GM23338 (cell line): ENCODE measurements at regions not wholly inside any gene's neighbourhood (a gene's known extent, or its start where the extent isn't known, plus 50 kb on each side); places are given as distances from the start of the nearest gene placed in this dataset.
A peak's percentile ranks its signal among the peaks of the same experiment; 100 is the strongest.

Source experiments
- ATAC-seq: fragments of 200-7000 bp; cut with Tn5 transposase; 3 replicates; pipeline ENCODE4 v1.9.1; 2020
- DNase-seq: peaks from one replicate; pipeline ENCODE4 v3.0.0-alpha.2; 2015; ENCODE audit warnings: low spot score
- H2AFZ ChIP-seq: fragments of 200-600 bp; sonication (generic); 2 replicates; pipeline ENCODE4 v1.8.0; 2016; ENCODE audit warnings: antibody characterized with exemption, mild to moderate bottlenecking, moderate library complexity
- H3F3A ChIP-seq: fragments of 200-600 bp; sonication (generic); replicated peaks from 2 replicates; pipeline ENCODE4 v1.8.0; 2017; ENCODE audit warnings: antibody characterized with exemption, mixed run types, low read depth
- H3K27ac ChIP-seq: fragments of 200-600 bp; sonication (generic); 2 replicates; pipeline ENCODE4 v1.6.1; 2016; ENCODE audit warnings: low read depth
- H3K27me3 ChIP-seq: fragments of 200-600 bp; sonication (generic); 2 replicates; pipeline ENCODE4 v1.8.0; 2016; ENCODE audit warnings: mild to moderate bottlenecking, mixed run types, moderate library complexity; ENCODE audit not compliant: insufficient read depth
- H3K36me3 ChIP-seq: fragments of 200-600 bp; sonication (generic); 2 replicates; pipeline ENCODE4 v1.8.0; 2016; ENCODE audit warnings: mild to moderate bottlenecking; ENCODE audit not compliant: insufficient read depth
- H3K4me1 ChIP-seq: fragments of 200-600 bp; sonication (generic); 2 replicates; pipeline ENCODE4 v1.8.0; 2016; ENCODE audit warnings: mild to moderate bottlenecking, moderate library complexity; ENCODE audit not compliant: insufficient read depth
- H3K4me2 ChIP-seq: fragments of 200-600 bp; sonication (generic); 2 replicates; pipeline ENCODE4 v1.7.1; 2017; ENCODE audit warnings: mixed run types
- H3K4me3 ChIP-seq: fragments of 200-600 bp; sonication (generic); 2 replicates; pipeline ENCODE4 v1.6.1; 2016; ENCODE audit warnings: mixed run types
- H3K79me2 ChIP-seq: fragments of 200-600 bp; sonication (generic); replicated peaks from 2 replicates; pipeline ENCODE4 v1.8.0; 2017; ENCODE audit warnings: mild to moderate bottlenecking; ENCODE audit not compliant: insufficient read depth
- H3K9me2 ChIP-seq: fragments of 200-600 bp; sonication (generic); 2 replicates; pipeline ENCODE4 v1.8.0; 2017; ENCODE audit not compliant: insufficient read depth
- H4K20me1 ChIP-seq: fragments of 200-600 bp; sonication (generic); replicated peaks from 2 replicates; pipeline ENCODE4 v1.8.0; 2017; ENCODE audit warnings: mild to moderate bottlenecking; ENCODE audit not compliant: insufficient read depth
- H3K27ac Mint-ChIP-seq: 2 replicates; pipeline ENCODE4 v1.8.0; 2020; ENCODE audit warnings: inconsistent platforms, mild to moderate bottlenecking, moderate library complexity, mixed read lengths
- H3K27me3 Mint-ChIP-seq: 3 replicates; pipeline ENCODE4 v1.8.0; 2022; ENCODE audit warnings: low read depth, mild to moderate bottlenecking, moderate library complexity, mixed read lengths, inconsistent platforms; ENCODE audit not compliant: insufficient read depth, poor library complexity
- H3K36me3 Mint-ChIP-seq: 3 replicates; pipeline ENCODE4 v1.8.0; 2021; ENCODE audit warnings: low read depth, mild to moderate bottlenecking, inconsistent platforms, moderate library complexity, mixed read lengths
- H3K4me1 Mint-ChIP-seq: 3 replicates; pipeline ENCODE4 v1.8.0; 2020; ENCODE audit warnings: mild to moderate bottlenecking, inconsistent platforms, mixed read lengths
- H3K4me3 Mint-ChIP-seq: 3 replicates; pipeline ENCODE4 v1.8.0; 2021; ENCODE audit warnings: moderate library complexity, mild to moderate bottlenecking, inconsistent platforms, mixed read lengths
- H3K9me3 Mint-ChIP-seq: 3 replicates; pipeline ENCODE4 v1.8.0; 2020; ENCODE audit warnings: moderate library complexity, mild to moderate bottlenecking, inconsistent platforms, mixed read lengths
- CREB1 ChIP-seq: fragments of 250-450 bp; sonication (Bioruptor Pico); IDR thresholded peaks from 2 replicates; pipeline ENCODE4 v1.5.0; 2020; ENCODE audit warnings: low read depth, mild to moderate bottlenecking, moderate library complexity
- CTCF ChIP-seq, 2 experiments: fragments of 200-600 bp in 1 of 2; sonication (generic) in 1 of 2; conservative IDR thresholded peaks; 2 replicates each; pipeline versions ENCODE4 v1.5.1 to v1.6.1; 2016 to 2017; ENCODE audit warnings: antibody characterized with exemption in 2 of 2, low read depth in 2 of 2, mild to moderate bottlenecking in 2 of 2, moderate library complexity in 1 of 2
- ETS1 ChIP-seq: IDR thresholded peaks from 2 replicates; pipeline ENCODE4 v1.6.1; 2016; ENCODE audit warnings: antibody characterized with exemption
- EZH2 ChIP-seq: fragments of 200-600 bp; sonication (generic); IDR thresholded peaks from one replicate; pipeline ENCODE4 v1.8.0; 2017; ENCODE audit warnings: antibody characterized with exemption, mild to moderate bottlenecking, low read depth; ENCODE audit not compliant: unreplicated experiment
- EZH2phosphoT487 ChIP-seq: fragments of 200-600 bp; sonication (generic); IDR thresholded peaks from one replicate; pipeline ENCODE4 v1.8.1; 2018; ENCODE audit warnings: antibody characterized with exemption; ENCODE audit not compliant: unreplicated experiment
- JUNB ChIP-seq: IDR thresholded peaks from one replicate; pipeline ENCODE4 v1.6.1; 2016; ENCODE audit warnings: antibody characterized with exemption; ENCODE audit not compliant: unreplicated experiment
- NANOG ChIP-seq: IDR thresholded peaks from 2 replicates; pipeline ENCODE4 v1.6.1; 2016; ENCODE audit warnings: antibody characterized with exemption, borderline replicate concordance
- POLR2AphosphoS5 ChIP-seq: IDR thresholded peaks from 2 replicates; pipeline ENCODE4 v1.6.1; 2016; ENCODE audit warnings: antibody characterized with exemption, low read depth
- STAT1 ChIP-seq: IDR thresholded peaks from one replicate; pipeline ENCODE4 v1.6.1; 2016; ENCODE audit warnings: antibody characterized with exemption; ENCODE audit not compliant: unreplicated experiment
- ZNF114 ChIP-seq: fragments of 250-450 bp; sonication (Bioruptor Pico); IDR thresholded peaks from 2 replicates; pipeline ENCODE4 v1.5.0; 2020; ENCODE audit warnings: mild to moderate bottlenecking, moderate library complexity
- ZNF331 ChIP-seq: fragments of 250-450 bp; sonication (Bioruptor Pico); IDR thresholded peaks from 2 replicates; pipeline ENCODE4 v1.5.0; 2020; ENCODE audit warnings: low read depth, mild to moderate bottlenecking, moderate library complexity
- ZNF462 ChIP-seq: fragments of 250-450 bp; sonication (Bioruptor Pico); IDR thresholded peaks from 2 replicates; pipeline ENCODE4 v1.5.0; 2020; ENCODE audit warnings: mild to moderate bottlenecking, moderate library complexity
- TF ChIP-seq, protein P1 (sequence below): IDR thresholded peaks from one replicate; pipeline ENCODE4 v1.6.1; 2018; ENCODE audit warnings: antibody characterized with exemption; ENCODE audit not compliant: unreplicated experiment

GRCh38 chr5:164470312-164470711 is 964.9 kb downstream of the MAT2B start:
- ATAC-seq: no peak

More at GRCh38 chr5:164470312-164470711, 964.9 kb downstream of the MAT2B start:
- Histone ChIP-seq H3K27me3 (no peaks in the 10 kb centered on the region), H3K4me2 (no peak overlapping the region), H3K9me2 (no peaks in the 10 kb centered on the region), H2AFZ (no peak overlapping the region; the same call in 1 of the 2 replicates), H3K27ac (no peak overlapping the region), H3F3A (no peaks in the 10 kb centered on the region), H3K36me3 (no peaks in the 10 kb centered on the region), H3K4me1 (no peaks in the 10 kb centered on the region; the same call in none of the 2 replicates), H3K4me3 (no peak overlapping the region), H3K79me2 (no peaks in the 10 kb centered on the region), H4K20me1 (no peaks in the 10 kb centered on the region)
- H3K36me3 Mint-ChIP-seq: peaks cover 5% of the 10 kb centered on the region; the same call in 2 of the 3 replicates
- peak; percentile 11 for DNase-seq
- H3K27me3 Mint-ChIP-seq: no peaks in the 10 kb centered on the region
- TF ChIP-seq JUNB: no peak
- no peak for TF ChIP-seq POLR2AphosphoS5
- TF ChIP-seq CREB1 (CRISPR knock-in tag): no peak
- no peak for TF ChIP-seq EZH2
- no peak for TF ChIP-seq STAT1
- TF ChIP-seq NANOG: no peak
- TF ChIP-seq ZNF114: no peak
- no peak for TF ChIP-seq ZNF462 (CRISPR knock-in tag)
- no peak for TF ChIP-seq CTCF (conservative IDR thresholded peaks at IDR 0.05; ENCODE audit: low read depth in 2 of 2)
- TF ChIP-seq ZNF331 (CRISPR knock-in tag): no peak
- TF ChIP-seq EZH2phosphoT487: no peak
- TF ChIP-seq ETS1: no peak
- TF ChIP-seq, protein P1, sequence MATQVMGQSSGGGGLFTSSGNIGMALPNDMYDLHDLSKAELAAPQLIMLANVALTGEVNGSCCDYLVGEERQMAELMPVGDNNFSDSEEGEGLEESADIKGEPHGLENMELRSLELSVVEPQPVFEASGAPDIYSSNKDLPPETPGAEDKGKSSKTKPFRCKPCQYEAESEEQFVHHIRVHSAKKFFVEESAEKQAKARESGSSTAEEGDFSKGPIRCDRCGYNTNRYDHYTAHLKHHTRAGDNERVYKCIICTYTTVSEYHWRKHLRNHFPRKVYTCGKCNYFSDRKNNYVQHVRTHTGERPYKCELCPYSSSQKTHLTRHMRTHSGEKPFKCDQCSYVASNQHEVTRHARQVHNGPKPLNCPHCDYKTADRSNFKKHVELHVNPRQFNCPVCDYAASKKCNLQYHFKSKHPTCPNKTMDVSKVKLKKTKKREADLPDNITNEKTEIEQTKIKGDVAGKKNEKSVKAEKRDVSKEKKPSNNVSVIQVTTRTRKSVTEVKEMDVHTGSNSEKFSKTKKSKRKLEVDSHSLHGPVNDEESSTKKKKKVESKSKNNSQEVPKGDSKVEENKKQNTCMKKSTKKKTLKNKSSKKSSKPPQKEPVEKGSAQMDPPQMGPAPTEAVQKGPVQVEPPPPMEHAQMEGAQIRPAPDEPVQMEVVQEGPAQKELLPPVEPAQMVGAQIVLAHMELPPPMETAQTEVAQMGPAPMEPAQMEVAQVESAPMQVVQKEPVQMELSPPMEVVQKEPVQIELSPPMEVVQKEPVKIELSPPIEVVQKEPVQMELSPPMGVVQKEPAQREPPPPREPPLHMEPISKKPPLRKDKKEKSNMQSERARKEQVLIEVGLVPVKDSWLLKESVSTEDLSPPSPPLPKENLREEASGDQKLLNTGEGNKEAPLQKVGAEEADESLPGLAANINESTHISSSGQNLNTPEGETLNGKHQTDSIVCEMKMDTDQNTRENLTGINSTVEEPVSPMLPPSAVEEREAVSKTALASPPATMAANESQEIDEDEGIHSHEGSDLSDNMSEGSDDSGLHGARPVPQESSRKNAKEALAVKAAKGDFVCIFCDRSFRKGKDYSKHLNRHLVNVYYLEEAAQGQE: no peak
- H3K27ac Mint-ChIP-seq: no peak overlapping the region
- no peak overlapping the region for H3K4me3 Mint-ChIP-seq
- H3K4me1 Mint-ChIP-seq: no peaks in the 10 kb centered on the region; the same call in 2 of the 3 replicates
- H3K9me3 Mint-ChIP-seq: peaks cover 5% of the 10 kb centered on the region; the same call in 1 of the 3 replicates
